SKM-1 treated with dmso at 0.1 percent for 144 hours (cell line): ENCODE measurements at regions not wholly inside any gene's neighbourhood (a gene's known extent, or its start where the extent isn't known, plus 50 kb on each side); places are given as distances from the start of the nearest gene placed in this dataset.
"Not testable (repeated sequence)": the region's sequence is repeated elsewhere in the genome, so short reads cannot be mapped to it uniquely, and the experiment has no call there.

Source experiments
- DNase-seq: peaks from one replicate; lab custom pipeline; 2025; ENCODE audit not compliant: unreplicated experiment; lab: John Stamatoyannopoulos, UW

DNA sequence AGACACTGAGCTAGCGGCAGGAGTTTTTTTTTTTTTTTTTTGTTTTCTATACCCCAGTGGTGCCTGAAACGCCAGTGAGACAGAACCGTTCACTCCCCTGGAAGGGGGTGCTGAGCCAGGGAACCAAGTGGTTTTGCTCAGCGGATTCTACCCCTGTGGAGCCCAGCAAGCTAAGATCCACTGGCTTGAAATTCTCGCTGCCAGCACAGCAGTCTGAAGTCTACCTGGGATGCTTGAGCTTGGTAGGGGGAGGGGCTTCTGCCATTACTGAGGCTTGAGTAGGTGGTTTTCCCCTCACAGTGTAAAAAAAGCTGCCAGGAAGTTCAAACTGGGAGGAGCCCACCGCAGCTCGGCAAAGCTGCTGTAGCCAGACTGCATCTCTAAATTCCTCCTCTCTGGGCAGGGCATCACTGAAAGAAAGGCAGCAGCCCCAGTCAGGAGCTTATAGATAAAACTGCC lies 173.0 kb downstream of the DMAC1 start:
- not testable (repeated sequence) for DNase-seq

DNA sequence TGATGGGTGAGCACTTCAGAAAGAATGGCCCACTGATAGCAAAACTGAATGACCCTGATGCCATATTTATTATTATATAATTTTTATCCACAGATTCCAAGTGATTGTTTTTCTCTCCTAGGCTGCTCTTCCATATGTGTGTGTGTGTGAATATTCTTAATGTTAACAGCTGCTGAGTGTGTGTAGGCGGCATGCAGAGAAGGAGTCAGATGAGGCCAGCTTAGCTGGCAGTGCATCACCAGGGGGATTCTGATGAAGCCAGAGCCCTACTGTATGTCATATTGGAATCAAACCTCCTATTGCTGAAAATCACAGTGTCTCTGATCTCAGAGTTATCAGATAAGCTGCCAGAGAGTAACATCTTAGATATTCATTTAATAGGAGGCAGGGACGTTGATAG lies 177.1 kb downstream of the DMAC1 start:
- no peak for DNase-seq

DNA sequence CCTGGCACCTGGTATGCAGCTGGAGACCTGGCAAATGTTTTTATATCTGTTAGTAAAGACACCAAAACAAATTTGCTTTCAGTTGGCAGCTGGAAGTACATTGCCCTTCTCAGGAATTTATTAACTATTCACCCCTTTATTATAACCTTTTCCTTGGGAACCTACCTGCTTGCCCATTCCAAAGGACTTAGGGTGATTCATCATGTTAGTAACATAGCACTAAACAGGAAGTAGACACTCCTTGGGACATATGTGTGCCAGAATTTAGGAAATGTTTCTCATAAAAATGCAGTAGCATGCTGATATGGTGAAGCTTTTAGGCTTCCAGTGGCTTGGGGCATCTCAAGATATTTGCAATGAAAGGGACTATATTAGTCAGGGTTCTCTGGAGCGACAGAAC lies 184.2 kb downstream of the DMAC1 start:
- DNase-seq = no peak

DNA sequence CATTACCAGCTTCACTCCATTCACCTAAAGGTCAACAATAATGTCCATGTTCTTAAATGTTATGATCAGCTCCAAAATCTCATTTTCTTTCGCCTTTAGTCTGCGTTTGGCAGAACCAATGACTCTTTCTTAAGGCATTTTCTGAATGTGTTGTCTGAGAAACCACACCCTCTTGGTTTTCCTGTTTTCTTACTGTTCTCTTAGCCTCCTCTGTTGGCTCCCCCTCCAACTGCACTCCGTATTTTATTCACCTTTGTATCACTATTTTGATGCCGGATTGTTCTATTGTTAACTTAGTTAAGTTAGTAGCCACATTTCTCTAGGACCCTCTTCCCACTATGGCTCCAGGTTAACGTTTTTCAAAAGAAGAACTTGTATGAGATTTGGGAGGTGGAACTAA lies 185.6 kb downstream of the DMAC1 start:
- DNase-seq = no peak

DNA sequence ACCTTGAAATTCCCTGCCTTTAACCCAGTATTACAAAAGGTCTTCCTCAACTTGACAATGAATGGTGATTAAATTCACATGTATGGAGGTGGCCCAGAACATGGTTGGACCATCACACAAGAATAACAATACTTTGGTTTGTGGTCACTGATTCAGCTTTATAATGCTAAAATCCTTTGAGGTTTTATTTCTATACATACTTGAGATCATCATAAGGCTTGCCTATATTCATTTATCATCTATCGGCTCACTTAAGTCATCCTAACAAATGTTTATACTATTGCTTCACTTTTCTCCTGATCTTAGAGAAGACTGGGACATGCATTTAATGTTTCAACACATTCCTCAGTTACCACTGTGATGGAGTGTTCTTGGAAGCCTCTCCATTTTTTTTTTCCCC lies 191.3 kb downstream of the DMAC1 start:
- no peak for DNase-seq

DNA sequence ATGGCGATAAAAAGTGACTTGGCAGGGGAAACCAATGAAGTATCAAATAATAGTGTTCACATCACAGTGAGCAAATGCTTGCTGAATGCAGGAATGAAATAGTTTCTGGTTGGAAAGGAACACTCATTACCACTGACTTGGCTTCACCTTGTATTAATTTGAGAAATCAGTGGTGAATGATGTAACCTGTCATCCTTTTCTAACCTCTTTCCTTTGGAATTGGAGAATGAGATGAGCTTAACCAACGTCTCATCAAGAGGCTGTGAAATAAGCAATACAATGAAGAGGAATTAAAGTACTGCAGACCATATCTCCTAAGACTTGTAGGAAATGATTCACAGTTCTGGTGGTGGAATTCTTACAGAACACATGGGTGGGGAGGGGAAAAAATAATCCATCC lies 192.2 kb downstream of the DMAC1 start:
- DNase-seq = no peak

DNA sequence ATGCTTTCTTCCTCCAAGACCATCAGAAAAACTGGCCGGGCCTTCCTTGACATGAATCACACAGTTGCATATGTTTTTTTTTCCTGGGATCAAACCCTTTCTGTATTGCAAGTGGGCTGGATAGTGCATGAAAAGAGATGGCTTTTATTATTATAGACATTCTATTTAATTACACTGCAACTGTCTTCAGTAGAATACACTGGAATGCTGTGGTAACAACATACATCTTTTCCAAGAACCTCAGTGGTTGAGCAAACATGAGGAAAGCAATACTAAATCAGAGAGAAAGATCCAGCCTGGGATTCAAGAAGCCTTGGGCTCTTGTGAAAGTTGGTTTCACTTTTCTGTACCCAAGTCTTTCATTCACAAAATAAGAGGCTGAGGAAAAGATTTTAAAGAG lies 193.0 kb downstream of the DMAC1 start:
- no peak for DNase-seq

DNA sequence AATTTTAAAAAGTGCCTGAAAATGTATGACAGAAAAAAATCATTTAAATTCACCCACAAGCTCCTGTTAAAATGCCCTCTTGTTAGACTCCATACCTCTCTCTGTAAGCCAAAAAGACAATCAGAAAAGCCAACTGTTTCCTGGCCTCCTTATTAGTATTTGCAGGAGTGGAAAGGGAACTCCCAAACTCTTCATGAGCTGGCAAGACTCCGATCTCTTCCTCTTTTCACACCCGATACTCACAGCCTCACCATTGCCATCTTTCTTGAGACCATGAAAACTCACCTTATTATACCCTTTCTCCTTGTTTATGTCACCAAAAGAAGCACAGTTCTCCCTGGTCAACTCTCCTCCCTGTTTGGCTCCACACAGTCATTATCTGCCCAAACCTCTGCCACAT lies 197.8 kb downstream of the DMAC1 start:
- DNase-seq = no peak

DNA sequence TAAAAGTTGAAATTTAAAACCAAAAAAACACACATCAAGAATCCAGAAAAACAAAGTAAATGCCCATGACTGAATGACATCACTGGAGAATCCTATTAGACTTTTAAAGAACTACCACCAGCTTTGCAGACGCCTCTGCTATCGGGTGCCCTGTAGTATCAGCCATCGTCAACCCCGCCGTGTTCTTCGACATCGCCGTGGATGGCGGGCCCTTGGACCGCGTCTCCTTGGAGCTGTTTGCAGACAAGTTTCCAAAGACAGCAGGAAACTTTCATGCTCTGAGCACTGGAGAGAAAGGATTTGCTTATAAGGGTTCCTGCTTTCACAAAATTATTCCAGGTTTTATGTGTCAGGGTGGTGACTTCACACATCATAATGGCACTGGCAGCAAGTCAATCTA lies 201.9 kb downstream of the DMAC1 start:
- DNase-seq = no peak

DNA sequence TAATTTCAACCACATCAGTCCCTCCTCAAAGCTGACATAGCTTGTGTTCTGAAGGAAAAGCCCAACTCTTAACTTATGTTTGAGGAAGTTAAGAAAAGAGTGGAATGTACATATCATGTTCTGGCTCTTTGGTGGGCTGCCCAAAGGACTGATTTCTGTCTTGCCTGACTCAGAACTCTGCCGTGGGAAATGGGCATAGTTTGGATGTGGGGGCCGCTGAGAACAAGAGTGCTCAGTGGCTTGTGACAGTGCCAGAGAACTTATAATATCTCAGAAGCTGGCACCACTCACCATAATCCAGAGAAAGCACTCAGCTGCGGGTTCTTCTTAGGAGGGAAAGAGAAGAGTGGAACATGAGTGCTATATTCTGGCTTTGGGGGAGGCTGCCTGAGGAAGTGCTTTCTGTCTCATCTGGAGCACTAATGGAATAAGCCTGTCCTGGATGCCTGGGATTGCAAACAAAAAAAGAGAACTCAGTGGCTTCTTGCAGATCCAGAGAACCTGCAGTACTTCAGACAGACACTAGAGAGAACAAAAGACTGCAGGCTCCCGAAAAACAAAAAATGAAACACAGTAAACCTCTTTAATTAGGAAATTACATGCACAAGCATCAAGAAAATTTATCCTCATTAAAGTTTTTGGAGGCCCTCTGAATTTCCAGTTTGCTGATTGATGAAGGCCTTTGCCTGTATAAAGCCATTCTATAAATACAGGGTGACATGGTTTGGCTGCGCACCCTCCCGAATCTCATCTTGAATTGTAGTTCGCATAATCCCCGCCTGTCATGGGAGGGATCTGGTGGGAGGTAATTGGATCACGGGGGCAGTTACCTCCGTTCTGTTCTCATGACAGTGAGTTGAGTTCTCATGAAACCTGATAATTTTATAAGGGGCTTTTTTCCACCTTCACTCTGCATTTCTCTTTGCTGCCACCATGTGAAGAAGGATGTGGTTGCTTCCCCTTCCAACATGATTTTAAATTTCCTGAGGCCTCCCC lies 207.0 kb downstream of the DMAC1 start:
- DNase-seq = peak; percentile 10

DNA sequence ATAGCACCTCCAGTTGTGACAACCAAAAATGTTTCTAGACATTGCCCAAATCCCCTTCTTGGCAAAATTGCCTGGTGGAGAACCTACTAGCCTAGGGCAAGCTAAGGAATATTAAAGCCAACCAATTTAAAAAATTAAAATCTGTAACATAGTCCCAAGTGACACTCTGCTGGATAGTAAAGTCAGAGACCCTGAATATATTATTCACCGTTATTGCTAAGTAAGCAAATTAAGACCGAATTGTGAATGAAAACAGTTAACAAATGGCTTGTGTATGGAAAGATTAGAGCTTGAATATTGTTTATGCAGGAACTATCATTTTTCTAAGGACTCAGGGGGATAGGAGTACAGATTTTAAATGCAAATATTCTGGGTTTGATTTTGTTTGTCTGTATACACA lies 208.1 kb downstream of the DMAC1 start:
- DNase-seq = no peak

DNA sequence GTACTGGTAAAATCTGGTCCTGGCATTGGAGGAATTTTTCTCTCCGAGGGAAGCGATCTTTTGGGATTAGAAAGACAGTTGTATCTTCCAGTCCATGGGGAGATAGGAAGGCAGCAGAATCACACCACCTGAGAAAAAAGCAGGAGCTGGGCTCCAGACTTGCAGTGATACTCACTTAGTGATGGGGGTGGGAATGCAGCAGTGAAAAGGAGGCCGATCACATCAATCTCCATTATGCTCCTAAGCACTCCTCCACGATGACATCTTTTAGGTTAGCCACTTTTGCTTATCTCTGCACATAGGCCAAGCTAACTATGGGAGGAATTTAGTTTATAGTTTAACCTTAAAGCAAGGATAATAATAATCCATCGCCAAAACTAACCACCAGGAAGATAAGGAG lies 219.0 kb downstream of the DMAC1 start:
- DNase-seq = no peak

DNA sequence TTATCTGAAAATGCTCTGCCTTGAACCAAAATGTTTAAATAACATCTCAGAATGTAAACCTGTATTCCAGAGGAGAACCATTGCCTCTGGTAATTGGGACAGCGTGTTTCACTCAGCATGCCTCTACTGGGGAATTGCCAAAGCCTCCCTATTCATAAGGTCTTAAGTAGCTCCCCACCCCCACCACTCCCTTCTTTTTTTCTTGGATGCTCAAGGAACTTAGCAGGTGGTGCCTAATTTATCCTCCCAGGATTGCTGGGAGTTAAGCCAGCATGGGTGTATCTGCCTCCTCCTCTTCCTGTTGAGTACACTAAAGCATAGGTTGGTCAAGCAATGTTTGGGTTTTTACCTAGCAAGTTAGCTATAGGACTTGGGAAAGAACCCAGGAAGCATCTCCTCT lies 220.2 kb downstream of the DMAC1 start:
- no peak for DNase-seq

DNA sequence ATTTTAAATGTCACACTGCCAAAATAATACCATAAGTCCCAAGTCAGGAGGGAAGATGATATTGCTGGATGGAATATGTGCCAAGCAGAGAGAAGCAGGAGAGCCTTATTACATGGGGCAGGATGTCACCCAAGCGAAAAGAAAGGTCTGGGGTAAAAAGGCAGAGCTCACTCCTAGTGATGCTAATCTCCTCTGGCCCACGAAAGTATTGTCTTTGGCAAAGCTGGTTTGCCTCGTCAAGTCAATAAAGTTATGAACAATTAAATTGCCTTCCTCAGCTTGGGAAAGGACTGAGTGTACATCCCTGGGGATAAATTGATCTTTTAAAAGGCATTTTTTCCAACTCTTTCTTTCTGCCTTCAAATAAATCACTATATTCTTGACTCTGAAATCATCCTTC lies 220.6 kb downstream of the DMAC1 start:
- no peak for DNase-seq

DNA sequence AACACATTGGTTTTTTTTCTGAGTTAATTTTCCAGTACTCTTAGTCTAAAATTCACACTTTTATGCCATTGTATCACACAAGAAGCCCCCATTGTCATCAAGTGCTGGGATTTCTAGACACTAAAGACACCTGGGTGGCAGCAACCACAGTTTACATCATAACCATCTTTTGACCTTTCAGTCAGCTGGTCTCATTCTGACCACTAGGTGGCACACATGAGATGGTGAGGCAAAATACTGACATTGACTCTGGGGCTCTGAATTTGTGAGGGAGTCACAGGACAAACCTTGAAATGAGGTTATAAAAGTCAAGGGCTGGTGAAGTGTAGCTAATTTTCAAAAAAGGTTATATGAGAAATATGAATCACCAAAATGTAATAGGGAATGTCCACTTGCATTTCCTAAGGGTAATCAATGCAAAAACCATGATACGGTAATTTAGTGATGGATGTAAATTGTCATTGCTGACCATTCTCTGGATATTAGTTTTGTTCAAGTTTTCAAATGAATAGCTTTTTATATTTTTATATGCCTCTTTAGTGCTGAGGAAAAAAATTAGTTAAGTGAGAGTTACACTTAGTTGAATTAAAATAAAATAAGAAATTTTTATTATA lies 229.4 kb downstream of the DMAC1 start:
- peak; percentile 25 for DNase-seq

DNA sequence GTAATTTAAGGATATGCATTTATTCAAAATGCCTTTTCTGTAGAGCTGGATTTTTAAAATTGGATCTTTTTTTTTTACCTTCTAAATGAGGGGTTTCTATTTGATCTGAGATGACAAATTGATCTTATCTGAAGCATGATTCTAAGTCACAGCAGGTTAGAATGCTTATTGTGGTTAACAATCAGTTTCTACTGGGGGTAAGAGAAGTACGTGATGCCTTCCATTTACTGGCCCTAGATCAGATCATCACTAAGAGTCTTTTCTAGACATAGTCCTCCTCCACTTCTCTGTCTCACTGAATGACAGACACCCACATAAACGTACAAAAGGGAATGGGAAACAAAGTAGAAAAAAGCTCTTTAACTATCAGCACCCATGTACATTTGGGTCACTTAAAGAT lies 231.9 kb downstream of the DMAC1 start:
- DNase-seq = no peak

DNA sequence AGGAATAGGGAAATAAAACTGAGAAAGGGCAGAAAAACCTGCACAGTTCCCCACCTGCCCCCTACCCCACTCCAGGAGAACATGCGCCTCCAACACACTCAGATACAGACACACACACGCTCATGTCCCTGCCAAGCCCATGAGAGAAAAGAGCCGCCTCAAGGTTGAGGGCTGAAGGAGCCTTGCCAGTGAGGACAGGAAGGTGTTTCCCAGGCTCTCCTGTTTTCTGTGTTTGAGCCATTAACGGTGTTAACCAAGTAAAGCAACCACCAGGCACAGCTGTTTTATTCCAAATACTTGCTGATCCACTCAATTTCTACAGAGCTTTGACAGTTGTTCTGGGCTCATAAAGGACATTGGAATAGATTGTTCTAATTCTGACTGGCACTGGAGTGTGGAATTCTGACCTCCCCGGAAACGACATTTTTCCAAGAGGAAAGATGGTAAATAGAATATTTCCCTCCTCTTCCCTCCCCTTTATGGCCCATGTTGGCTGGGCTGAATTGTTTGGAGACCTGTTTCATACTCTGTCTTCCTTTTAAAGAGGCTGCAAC lies 238.0 kb downstream of the DMAC1 start:
- no peak for DNase-seq

DNA sequence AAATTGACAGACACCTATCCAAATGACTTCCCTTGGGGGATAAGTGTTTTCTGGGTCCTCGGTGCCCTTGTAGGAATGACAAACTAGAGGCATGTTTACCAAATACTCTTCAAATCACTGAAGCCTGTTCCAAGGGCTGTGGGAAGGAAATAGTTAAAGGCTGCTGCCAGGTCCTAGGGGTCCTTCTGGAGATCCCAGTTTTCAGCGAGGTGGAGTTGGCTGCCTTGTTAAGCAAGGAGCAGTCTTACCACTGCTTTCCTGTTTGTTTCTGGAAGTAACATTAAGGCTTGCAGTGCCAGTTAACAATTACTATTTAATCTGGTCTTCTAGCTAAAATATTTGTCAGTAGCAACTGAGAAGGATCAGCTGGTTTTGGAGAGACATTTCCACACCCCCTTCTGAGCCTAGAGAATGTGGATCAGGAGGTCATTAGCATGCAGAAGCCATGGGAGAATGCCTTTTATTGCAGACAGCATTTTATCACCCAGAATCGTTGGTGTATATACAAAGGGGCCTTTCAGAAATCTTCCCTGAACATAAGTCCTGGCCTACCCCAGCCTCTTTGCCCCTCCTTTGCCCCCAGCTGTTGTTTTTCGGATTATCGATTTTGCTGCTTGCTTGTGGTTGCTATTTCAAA lies 238.8 kb downstream of the DMAC1 start:
- no peak for DNase-seq

DNA sequence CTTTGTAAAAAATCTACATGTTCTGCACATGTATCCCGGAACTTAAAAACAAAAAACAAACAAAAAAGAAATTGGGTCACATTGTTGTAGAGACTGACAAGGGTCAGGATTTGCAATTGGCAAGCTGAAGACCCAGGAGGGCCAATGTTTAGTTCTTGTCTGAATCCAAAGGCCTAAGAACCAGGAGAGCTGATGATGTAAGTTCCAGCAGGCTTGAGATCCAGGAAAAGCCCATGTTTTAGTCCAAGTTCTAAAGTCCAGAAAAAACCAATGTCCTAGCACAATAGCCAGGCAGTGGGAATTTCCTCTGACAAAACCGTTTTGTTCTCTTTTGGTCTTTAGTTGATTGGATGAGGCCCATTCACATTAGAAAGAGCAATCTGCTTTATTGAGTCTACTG lies 244.9 kb downstream of the DMAC1 start:
- DNase-seq = no peak

DNA sequence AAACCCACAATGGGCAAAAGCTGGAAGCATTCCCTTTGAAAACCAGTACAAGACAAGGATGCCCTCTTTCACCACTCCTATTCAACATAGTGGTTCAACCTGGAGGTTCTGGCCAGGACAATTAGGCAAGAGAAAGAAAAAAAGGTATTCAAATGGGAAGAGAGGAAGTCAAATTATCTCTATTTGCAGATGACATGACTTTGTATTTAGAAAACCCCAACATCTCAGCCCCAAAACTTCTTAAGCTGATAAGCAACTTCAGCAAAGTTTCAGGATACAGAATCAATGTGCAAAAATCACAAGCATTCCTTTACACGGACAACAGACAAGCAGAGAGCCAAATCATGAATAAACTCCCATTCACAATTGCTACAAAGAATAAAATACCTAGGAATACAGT lies 246.9 kb downstream of the DMAC1 start:
- not testable (repeated sequence) for DNase-seq

DNA sequence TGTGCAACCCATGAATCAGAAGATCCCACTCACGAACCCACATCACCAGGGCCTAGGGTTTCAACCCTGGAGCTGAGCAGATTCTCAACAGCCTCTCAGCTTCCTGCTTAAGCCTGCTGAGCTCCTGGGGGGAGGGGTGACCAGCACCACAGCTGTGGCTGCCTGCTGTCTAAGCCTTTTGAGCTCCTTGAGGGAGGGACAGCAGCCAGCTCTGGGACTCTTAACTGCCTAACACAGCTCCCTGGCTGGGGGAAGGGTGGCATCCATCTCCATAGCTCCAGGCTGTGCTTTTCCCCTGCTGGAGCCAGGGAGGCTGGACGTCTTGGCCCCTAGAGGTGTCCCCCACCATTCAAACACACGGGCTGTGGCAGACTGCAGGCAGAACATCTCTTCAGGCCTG lies 250.3 kb downstream of the DMAC1 start:
- no peak for DNase-seq

DNA sequence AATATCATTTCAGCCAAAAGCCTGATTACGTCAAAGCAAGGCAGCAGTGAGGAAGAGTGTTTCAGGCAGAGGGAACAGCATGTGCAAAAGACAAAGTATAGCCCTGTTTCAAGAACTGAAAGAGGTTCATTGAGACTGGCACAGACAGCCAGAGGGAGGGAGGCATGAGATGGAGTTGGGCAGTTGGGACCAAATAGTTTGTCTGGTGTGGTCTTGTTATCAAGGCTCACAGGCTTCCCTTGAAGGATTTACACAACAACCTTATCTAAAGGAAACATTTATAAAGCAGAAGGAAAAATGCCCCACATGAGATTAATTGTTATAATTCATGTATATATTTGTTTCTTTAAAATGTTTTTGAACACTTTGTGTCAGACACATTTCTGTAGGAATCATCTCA lies 253.3 kb downstream of the DMAC1 start:
- DNase-seq = no peak
